ENCODE measurements at regions not wholly inside any gene's neighbourhood (a gene's known extent, or its start where the extent isn't known, plus 50 kb on each side); places are given as distances from the start of the nearest gene placed in this dataset.

DNA sequence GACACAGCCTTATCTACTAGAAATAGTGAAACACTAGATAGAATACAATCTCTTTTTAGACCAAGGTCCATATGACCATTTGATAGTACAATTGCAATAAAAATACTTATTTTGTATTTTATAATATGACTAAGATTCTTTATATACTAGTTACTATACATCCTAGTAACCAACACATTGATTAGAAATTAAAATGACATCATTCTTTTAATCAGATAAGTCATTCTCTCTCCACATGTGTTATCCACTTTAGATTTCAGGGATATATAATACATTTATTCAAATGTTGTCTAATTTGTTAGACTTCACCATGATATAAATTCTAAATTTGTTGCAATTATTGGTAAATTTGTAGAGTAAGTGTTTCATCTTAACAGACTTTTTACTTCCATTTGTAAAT lies 276.2 kb upstream of the DPH6 start:
- intact Hi-C loops (cut with DNase I, micrococcal nuclease), result no loop called here
- no peak for ATAC-seq
- no peak for DNase-seq

DNA sequence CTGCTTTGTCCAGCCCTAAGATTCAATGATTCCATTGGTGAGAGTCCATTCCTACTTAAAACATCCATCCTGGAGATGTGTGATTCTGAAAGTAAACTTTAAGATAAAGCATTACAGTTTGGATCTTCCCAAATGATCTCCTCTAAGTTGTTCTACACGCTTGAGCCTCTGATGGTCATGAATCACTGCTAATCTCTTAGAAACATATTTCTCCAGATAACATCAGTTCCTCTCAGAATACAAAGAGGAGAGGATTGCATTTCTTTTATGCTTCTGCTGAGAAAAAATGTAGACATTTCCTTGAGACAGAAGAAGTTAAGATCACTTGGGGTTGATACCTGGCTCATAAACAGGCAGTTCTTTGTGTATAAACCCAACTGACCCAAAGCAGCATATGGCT lies 281.2 kb upstream of the DPH6 start:
- DNase-seq (no peak), ATAC-seq (no peak)
- intact Hi-C loops (cut with DNase I, micrococcal nuclease), result no loop called here

DNA sequence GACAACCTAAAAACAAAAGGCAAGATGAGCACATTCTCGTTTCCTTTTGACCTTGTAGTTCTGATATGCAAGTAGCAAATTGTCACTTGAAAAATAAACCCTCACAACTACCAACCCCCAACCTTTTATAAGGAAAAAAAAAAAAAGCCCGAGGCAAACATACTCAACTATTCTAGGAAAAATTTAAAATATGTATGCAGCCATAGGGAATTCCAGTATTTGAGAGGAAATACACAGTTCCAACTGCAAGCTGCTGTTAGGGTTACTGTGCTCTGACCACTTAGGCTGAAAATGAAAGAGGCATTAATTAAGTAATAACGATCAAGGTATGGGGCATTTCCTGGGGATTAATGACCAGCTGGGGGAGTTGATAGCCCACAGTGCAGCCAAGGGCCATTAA lies 281.9 kb upstream of the DPH6 start:
- DNase-seq, result no peak
- no peak for ATAC-seq
- intact Hi-C loops (cut with DNase I, micrococcal nuclease), result no loop called here

DNA sequence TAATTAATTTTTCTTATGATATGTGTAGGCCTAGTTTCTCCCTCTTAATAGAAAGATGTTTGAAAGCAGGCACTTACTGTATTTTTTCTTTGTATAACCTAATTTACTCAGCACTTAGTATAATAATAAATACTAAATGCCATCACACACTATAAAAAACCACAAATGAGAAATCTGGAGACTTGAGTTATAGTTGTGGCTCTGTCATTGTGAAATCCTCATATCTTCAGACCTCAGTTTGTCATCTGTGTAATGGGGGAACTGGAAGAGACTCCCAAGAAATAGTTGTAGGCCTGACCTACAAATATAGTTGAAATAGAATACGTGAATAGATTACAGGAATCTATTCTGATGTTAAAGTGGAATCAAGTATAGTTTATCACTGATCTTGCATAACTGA lies 287.6 kb upstream of the DPH6 start:
- ATAC-seq (no peak), DNase-seq (no peak)
- intact Hi-C loops (cut with DNase I, micrococcal nuclease), result no loop called here

DNA sequence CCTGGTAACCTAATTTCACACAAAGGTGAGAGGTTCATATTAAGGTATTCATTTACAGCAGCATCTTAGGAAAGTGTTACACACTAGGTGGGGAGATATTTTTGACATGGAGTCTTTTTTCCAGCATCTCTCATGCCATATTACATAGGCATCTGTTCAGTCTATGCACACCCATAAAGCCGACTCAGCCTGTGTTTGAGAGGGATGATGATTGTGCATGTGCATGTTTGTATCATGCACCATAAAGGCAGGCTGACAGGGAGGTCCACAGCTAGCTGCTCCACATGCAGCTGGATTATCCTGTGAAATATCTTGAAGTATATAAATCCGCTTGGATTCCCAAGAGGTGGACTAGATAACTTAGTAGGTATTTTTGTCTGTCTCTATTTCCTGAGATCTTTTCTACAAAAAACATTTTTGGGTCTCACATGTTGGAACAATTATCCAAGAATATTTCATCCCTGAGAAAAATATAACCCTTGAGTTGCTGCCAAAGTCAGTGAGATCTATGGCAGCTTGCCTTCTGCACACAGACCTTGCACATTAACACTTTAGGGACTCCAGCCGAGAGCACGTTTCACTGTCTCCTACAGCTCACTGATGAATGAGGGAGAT lies 288.4 kb upstream of the DPH6 start:
- intact Hi-C loops (cut with DNase I, micrococcal nuclease), result no loop called here
- DNase-seq (no peak), ATAC-seq (no peak)

DNA sequence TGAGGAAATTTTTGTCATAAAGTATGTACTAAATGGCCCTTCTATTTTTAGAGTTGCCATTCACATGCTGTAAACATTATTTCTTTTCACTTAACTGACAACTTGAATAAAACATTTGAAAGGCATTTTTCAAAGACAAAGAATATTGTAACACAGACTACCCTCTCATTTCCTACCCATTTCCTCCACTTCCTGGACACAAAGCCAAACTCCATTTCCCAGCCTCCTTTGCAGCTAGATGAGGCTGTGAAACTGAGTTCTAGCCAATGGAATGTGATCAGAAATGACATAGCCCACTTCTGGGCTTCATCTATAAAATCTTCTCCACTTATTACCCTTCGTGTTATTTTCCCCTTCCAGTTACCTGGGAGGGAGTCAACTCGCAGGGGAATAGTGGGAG lies 288.9 kb upstream of the DPH6 start:
- DNase-seq (no peak), ATAC-seq (no peak)
- intact Hi-C loops (cut with DNase I, micrococcal nuclease), result no loop called here

DNA sequence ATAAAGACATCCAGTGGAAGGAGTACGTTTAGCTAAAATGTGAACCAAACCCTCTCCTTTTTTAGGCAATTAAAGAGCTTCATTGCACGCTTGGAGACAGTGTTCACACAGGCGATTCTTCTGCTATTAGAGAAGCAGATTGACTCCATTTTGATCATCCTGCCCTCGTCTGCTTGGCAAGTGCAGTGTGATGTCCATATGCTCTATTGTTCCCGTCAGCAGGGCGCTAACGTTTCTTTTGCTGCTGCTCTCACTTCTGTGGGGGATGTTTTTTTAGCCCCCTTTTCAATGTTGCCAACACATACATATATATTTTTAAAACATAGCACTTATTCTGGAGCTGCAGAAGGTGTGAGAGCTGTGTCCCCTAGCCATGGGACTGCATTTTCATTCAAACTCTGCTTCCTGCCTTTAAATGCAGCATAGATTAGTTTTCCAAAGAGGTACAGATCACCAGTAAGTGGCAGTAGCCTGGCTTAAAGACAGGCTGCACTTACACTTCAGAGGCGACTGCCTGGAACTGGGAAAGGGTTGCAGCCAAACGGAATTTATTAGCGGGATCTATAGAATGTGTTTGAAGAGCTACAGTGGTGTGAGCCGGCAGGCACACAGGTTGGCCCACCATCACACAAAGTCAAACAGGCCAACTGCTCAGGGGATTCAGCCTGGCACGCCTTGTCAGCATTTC lies 292.6 kb upstream of the DPH6 start:
- intact Hi-C loops (cut with DNase I, micrococcal nuclease), result no loop called here
- DNase-seq (no peak), ATAC-seq (no peak)

DNA sequence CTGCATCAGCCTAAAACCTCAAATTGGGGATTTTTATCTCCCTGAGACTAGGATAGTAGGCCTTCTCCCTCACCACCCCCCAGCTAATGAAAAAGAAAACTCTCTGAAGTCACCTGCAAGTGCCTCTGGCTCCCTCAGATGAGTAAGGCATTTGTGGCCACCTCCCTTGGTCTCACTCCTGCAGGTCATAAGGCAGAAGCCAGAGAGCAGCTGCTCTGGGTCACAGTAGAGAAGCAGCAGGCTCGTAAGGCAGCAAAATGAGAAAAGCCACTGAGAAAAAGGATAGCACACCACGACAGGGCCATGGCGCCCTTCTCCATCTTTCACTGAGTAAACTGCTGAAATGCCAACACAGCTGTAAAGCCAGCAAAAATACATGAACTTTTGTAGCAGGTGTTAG lies 296.7 kb upstream of the DPH6 start:
- DNase-seq (no peak), ATAC-seq (no peak)
- intact Hi-C loops (cut with DNase I, micrococcal nuclease), result no loop called here

DNA sequence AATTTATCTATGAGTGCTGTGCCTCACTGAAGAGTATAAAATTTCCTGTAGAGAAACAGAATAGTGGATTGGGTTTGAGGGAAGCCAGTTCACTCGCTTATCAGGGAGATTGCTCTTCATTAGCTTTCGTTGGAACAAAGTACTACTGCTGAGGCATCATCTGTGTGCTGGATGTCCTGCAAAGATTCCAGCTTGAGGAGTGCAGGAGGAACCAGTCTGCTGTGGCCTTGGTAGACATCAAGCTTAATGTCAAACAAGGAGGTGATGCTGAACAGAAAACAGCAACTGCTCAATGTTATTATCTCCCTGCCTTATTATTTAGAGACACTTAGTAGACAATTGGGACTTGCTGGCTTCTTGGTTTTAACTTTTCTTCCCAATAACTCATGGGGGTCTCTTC lies 297.5 kb upstream of the DPH6 start:
- DNase-seq (no peak), ATAC-seq (no peak)
- intact Hi-C loops (cut with DNase I, micrococcal nuclease), result no loop called here

DNA sequence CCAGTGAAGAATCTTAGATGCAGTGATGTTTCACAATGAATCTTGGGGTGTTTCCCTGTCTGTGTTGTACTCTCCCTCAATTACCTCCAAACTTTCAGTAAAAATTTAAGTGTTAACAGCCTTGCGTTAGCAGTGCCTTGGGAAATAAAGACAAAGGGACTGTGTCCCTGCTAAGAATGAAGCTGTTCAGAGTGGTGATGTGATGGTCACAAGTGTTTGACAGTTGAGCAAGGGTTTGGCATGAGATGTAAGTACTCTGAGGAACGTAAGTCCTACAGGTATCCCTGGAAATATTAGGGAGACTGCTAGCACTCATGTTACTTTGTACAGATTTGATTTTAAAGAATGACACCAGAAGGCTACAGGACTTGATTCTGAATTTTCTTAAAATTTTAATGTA lies 304.3 kb upstream of the DPH6 start:
- intact Hi-C loops (cut with DNase I, micrococcal nuclease), result no loop called here
- ATAC-seq, result no peak

DNA sequence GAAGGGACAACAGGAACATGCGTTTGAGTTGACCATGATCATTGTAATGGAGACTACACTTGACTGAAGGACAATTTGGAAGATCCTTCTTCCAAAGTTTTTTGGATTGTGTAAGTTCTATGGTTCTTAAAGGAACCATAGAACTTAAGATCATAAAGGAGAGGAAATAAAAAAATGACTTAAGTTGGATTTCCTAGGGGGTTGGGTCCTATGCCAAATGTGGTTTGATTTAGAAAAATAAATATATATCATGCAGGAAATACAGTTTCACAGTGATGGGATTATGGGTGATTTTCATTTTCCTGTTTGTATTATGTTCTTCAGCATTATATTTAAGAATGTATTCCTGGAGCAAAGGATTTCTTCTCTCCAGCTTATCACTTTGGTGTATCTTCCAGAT lies 305.5 kb upstream of the DPH6 start:
- ATAC-seq (no peak), DNase-seq (no peak)
- intact Hi-C loops (cut with DNase I, micrococcal nuclease), result no loop called here

More for the DNA sequence above, 304.3 kb upstream of the DPH6 start:
- no peak for DNase-seq

DNA sequence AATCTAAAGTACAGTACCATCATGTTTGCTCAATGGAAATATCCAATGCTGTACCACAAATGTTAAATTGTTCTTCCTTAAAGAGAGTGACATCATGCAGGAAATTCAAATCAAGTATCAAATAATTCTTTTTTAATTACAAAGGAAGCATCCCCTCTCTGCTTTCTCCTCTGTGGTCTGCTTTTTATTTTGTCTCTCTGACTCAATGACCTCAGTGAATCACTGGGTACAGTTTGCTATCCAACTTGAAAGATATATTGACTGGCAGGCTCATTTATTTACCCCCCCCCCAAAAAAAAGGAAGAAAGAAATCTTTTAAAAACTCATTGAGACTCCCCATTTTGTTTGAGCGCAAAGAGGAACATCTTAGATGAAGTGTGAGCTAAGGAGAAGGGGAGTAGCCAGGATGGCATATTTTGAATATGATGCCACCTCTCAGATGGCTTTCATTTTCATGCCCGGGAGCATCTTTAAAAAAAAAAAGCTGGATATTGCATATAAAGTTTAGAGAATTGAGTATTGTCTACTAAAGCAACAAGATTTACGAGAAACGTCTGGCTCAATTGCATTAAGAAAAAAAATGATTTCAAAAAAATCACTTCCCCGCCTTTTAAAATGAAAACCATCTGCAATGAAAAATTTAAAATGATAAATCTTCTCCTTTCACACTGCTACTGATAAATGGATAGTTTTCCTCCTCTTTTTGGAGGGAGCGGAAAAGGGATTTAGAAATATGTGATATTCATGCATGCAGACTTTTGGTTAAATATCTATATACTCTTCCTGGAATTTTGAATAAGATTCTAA lies 307.1 kb upstream of the DPH6 start:
- DNase-seq (no peak), ATAC-seq (no peak)
- intact Hi-C loops (cut with DNase I, micrococcal nuclease), result no loop called here

DNA sequence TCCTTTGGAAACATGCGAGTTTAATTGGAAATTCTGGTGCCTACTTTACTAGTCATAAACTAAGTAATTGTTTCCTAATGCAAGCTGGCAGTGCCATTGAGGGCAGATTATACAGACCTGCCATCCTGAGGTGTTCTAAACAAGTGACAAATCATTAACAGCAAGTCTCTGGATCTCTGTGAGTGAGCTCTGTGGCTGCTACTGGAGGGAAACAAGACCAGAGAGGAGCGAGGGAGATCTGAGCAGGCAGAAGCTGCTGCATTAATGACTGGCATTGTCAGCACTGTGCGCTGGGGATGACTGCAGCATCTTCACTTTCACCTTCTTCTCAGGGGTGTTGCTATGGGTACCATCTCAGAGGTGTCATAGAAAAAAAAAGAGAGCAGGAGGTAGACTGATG lies 308.4 kb upstream of the DPH6 start:
- ATAC-seq (no peak), DNase-seq (no peak)
- intact Hi-C loops (cut with DNase I, micrococcal nuclease), result no loop called here

DNA sequence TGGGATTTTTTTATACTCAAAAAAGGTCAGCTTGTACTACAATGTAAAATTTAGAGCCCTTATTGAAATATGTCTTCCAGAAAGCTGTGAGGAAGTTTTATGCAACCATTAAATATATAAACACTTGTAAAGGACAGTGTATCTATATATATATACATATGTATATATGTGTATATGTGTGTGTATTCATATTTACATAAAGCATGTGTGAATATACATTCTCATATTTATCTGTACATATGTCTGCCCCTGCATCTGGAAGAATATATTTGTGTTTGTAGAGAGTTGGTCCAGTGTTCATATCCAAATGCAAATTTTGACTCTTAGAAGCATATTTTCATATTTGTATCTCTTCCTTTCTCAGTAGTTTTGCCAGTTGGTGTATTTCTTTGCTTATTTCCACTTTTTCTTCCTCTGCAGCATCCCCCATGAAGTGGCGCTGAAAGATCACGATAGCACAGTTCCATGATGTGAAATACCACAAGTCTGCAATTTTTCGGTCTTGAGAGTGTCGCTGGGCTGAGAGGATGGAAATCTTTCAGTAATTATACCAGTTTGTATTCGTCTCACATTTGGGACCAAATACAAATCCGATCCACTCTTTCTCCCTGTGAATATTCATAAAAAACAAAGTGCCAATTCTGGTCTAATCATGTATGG lies 311.7 kb upstream of the DPH6 start:
- ATAC-seq, result no peak
- no peak for DNase-seq
- intact Hi-C loops (cut with DNase I, micrococcal nuclease), result no loop called here

DNA sequence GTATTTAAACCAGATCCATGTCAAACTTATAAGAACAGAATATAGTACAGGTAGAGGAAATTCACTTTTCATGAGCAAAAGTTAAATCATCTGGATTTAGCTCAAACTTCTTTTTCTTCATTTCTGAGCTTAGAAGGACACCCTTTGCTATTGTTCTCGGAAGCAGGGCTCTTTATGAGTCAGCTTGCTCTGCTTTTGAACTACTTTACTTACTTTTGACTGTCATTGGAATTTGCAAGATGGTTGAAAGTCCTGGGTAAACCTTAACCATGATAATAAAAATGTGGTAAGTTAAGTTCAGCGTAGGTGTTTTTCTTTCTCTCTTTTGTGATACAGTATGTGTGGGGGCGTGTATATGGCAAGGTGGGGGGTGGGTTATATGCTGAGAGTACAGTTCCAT lies 312.7 kb upstream of the DPH6 start:
- DNase-seq (no peak), ATAC-seq (no peak)
- intact Hi-C loops (cut with DNase I, micrococcal nuclease), result no loop called here

DNA sequence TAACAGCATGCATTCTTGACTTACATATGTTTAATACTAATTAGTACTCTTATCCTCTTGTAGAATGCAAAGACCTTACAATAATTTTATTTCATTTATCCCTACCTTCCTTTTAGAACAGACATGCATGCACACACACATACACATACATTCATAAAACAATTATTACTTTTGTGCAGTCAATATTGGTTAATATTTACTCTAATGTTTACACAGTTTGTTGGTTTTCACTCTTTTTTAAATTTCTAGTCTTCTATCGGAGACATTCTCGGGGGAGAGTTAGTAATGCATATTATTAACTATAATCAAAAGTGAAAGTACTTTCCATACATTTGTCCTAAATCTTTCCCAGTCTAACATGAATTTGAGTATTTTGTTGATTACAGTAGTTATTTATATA lies 317.7 kb upstream of the DPH6 start:
- ATAC-seq, result no peak
- intact Hi-C loops (cut with DNase I, micrococcal nuclease), result no loop called here
- no peak for DNase-seq

DNA sequence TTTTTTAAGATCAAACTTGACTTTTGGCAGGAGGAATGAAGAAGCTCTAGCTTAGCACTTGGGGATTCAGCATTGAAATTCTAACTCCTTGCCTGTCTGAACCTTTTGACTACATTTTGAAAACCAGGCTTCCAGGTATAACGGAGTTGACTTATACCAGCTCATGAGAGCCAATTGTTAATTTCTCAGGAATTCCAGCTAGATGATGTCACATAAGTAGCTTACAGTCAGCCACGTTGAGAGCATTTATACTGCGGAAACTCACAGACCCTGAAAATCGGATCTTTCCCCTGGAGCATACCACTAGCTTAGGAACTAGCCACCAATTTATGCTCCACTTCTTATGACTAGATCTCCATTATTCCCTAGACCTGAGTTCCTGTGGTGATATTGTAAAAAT lies 321.4 kb upstream of the DPH6 start:
- DNase-seq, result no peak
- intact Hi-C loops (cut with DNase I, micrococcal nuclease), result no loop called here
- no peak for ATAC-seq

DNA sequence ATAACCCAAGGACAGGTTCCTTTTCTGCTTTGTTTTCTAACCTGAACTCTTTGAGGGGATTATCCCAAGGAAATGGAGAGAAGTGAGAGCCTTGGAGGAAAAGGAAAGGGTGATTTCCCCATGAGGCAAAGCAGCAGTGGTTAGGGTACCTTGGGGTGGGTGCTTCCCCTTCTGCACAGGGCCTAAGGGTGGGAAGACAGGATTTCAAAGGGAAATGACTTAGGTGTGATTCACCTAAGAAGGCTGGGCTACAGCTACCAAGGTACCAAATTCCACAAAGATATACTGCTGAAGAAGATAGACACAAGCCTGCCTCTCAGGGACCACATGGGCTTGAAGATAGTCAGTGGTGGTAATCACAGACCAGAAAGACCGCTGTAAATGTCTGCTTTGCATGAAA lies 325.3 kb upstream of the DPH6 start:
- DNase-seq (no peak), ATAC-seq (no peak)

DNA sequence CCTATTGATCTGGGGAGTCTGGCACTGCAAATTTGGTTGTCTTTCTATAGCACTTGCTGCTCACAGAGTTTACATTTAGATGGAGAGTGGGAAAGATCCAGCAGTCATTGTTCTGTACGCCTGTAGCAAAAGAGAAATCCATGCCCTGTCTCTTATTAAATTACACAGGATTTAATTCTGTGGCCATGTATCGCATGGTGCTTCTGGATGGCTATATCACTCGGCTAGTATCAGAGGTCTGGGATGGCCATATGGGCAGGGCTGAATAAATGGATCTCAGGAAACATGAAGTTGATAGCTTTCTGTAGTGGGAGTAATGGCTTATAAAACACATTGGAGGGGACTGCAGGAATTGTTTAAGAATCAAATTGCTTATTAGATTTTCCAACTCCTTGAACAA lies 325.8 kb upstream of the DPH6 start:
- DNase-seq (no peak), ATAC-seq (no peak)
- intact Hi-C loops (cut with DNase I, micrococcal nuclease), result no loop called here

More for the DNA sequence above, 325.3 kb upstream of the DPH6 start:
- intact Hi-C loops (cut with DNase I, micrococcal nuclease), result no loop called here

DNA sequence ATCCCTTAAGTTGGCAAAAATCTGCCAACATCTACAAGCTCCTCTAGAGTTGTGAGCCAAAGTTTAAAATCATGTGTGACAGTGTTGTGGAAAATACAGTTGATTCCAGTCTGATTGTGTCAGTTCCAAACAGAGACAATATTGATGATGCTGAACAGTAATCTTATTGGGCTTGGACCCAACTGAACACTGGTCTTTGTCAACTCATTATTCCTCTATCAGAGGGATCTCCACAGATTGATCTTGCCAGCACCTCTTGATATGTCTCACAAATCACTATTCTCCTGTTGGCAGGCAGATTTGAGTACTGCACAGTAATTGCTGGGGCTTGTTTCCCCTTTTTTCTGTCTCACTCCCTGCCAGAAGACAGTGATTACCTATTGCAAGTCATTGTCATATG lies 326.6 kb upstream of the DPH6 start:
- DNase-seq (no peak), ATAC-seq (no peak)
- intact Hi-C loops (cut with DNase I, micrococcal nuclease), result no loop called here

All from left colon (tissue), 2 donors.